NCI-H2227 (cell line): ENCODE measurements at regions not wholly inside any gene's neighbourhood (a gene's known extent, or its start where the extent isn't known, plus 50 kb on each side); places are given as distances from the start of the nearest gene placed in this dataset.

Experiments used
- DNase-seq: peaks from one replicate; lab custom pipeline; 2025; ENCODE audit not compliant: unreplicated experiment; lab: John Stamatoyannopoulos, UW

DNA sequence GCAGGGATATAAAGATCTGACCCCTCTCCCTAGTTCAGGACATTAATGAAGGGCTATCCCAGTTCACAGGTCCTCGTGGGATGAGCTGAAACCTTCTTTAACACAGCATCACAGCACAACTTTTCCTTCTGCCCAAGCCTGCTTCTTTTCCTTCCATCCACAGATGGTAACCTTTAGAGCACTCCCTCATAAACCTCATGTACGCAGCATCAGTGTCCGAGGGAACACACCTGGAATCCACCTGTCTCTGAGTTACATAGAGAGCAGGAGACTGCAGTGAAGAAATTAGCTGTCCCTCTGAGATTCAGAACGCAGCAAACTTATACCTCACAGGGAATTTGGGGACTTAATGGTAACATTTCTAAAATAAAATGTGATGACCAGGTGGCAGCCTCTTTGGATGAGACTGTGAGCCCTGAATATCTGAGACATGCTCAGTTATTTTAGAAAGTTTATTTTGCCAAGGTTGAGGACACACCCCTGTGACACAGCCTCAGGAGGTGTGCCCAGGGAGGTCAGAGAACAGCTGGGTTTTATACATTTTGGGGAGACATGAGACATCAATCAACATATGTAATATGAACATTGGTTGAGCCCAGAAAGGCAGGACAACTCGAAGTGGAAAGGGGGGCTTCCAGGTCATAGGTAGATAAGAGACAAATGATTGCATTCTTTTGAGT is 73.8 kb upstream of the PACRGL start:
- no peak for DNase-seq

DNA sequence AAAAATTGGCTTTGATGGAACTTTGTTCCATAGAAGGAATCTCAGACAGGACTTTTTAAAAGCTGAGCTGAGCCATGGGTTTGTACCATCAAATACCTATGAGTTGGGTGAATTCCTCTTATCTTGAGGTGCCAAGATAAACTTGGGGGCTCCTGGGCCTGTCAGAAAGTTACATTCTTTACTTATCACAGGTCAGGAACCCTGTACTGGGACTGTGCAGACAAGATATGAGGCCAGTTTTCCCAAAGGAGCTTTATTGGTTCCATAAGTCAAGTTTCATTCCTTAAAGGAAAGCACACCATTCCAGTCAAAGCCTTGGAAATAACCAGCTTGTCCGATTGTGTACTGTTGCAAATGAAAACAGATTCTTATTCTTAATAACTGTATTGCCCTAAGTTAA is 72.4 kb upstream of the PACRGL start:
- no peak for DNase-seq

DNA sequence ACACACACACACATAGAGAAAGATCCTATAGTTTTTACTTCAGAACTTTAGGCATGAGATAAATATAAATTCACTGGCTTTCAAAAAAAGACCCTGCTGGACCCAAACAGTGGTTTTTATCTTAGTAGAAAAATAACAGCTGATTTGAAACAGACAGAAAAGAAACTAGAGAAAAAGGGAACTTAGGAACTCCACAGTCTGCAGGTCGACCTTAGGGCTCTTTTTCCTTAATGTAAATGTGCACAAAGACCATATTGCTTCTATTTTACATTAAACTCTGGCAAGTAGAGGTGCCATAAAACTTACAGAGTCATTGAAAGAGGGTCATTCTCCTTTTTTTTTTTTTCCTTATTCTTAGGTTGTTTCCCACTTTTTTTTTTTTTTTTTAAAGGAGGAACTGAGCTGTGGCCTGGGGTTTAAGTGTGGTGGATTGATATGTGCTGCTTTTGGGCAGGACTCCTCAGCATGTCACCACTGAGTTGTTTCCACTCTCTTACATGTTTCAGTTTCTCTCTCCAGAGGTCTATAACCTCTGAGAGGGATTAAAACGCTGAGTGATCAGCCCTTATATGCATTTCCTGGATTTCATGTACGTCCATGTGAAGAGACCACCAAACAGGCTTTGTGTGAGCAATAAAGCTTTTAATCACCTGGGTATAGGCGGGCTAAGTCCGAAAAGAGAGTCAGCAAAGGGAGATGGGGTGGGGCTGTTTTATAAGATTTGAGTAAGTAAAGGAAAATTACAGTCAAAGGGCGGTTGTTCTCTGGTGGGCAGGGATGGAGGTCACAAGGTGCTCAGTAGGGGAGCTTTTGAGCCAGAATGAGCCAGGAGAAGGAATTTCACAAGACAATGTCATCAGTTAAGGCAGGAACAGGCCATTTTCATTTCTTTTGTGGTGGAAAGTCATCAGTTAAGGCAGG is 70.8 kb upstream of the PACRGL start:
- DNase-seq, result no peak

DNA sequence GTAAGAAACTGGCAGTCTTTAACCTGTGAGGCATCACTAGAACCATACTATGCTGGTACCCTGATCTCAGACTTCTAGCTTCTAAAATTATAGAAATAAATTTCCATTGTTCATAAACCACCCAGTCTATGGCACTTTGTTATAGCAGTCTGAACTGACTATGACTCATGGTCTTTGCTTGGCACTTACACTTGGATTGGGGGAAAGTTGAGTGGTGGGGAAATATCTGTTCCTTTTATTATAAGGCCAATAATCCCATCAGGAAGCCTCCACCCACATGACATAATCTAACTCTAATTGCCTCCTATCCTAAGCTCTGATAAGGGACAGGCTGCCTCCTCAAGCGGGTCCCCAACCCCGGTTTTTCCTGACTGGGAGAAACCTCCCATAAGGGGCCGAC is 61.4 kb upstream of the PACRGL start:
- DNase-seq, result no peak

DNA sequence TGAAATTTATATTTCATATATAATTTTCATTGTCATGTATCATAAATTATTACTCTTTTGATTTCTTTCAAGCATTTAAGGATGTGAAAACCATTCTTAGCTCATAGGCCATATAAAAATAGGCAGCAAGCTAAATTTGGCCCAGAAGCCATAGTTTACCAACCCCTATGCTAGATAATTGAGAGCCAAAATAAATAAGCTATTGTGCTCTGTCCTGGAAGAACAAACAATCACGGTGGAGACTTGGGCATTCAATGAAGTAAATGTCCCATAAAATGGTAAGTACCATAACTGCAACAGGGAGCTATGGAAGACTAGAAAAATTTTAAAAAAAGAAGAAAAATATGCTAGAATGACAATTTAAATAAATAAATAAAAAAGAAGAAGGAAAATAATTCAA is 60.9 kb upstream of the PACRGL start:
- DNase-seq, result no peak

DNA sequence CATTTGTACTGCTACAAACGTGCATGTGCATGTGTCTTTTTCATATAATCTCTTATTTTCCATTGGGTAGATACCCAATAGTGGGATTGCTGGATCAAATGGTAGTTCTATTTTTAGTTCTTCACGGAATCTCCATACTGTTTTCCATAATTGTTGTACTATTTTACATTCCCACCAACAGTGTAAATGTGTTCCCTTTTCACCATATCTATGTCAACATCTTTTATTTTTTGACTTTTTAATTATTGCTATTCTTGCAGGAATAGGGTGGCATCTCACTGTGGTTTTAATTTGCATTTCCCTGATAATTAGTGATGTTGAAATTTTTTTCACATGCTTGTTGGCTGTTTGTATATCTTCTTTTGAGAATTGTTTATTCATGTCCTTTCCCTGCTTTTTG is 59.3 kb upstream of the PACRGL start:
- DNase-seq, result no peak

DNA sequence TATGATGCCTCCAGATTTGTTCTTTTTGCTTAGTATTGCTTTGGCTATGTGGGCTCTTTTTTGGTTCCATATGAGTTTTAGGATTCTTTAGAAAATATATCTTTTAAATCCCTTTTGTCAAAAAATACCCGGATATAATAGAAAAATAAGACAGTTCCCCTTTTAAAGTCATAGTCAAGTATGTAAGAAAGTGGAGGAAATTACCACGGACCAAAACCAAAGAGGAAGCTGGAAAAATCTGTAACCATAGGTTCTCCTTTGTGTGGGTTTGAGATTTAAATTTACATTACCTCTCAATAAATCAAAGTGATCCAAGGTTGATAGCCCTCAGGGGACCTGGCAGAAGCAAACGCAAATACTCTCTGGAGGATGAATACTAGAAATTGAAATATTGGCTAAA is 58.3 kb upstream of the PACRGL start:
- no peak for DNase-seq

DNA sequence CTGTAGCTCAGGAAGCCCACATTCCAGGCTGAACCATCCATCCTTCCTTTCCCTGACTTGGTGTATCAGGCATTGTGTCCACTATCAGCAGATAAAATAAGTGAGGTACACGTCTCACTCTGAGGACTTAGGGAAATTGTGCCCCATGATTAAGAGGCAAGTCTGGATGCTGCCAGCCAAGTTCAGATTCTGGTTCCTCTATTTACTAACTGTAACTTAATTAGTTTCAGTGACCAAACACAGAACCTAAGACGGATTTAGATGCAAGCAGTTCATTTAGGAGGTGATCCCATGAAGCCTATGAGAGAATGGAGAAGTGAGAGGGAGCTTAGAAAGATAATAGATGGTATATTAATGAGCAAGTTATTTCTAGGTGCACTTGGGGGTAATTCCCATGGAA is 56.6 kb upstream of the PACRGL start:
- DNase-seq, result no peak

DNA sequence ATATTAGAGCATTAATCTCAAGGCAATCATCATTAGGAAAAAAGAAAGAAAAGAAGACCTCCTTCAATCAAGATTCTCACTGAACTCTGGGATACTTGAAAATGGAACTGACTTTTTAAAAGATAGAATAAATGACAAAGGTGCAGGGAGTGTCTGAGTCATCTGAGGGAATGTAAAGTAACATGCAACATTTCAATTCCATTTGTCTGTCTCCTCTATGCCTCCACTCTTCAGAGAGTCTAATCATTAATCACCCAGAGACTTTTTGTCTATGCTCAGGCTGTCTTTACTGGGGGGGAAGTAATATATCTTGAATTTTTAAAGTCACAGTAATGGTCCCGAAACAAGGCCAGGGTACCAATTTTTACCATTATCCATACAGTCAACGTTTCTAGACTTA is 55.0 kb upstream of the PACRGL start:
- no peak for DNase-seq

DNA sequence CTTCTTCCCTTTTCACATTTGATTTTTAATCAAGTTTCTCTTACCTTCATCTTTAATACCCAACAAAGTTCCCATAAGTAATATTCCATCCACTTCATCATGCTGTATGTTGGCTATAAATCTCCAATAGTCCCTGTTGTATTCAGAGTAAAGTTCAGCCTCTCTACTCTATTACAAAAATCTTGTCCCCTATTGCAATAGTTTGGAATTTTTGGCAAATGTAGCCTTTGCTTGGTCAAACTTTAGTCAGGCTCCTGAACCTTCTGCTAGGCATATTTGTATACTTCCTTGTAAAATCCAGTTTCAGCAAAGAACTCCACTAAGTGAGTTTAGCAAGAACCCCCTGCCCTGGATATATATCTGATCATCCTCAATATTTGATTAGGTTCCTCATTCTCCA is 54.0 kb upstream of the PACRGL start:
- no peak for DNase-seq
